ENCODE measurements at regions not wholly inside any gene's neighbourhood (a gene's known extent, or its start where the extent isn't known, plus 50 kb on each side); places are given as distances from the start of the nearest gene placed in this dataset.

GRCh38 chrX:106499473-106499872 lies 112.3 kb upstream of the RADX start:
- H3K4me3 ChIP-seq (ENCODE audit: low read depth, low read length) = no peak overlapping the region
- no peak for TF ChIP-seq CTCF (conservative IDR thresholded peaks at IDR 0.05; ENCODE audit: low read depth, low read length)
- DNase-seq (ENCODE audit: low read depth) = no peak

GRCh38 chrX:106510713-106511403 lies 100.9 kb upstream of the RADX start:
- H3K4me3 ChIP-seq (ENCODE audit: low read depth, low read length) = no peak overlapping the region
- TF ChIP-seq CTCF (conservative IDR thresholded peaks at IDR 0.05; ENCODE audit: low read depth, low read length) = no peak
- DNase-seq (ENCODE audit: low read depth) = no peak

All from epithelial cell of proximal tubule (primary cell).